T-helper 1 cell (primary cell): ENCODE measurements at regions not wholly inside any gene's neighbourhood (a gene's known extent, or its start where the extent isn't known, plus 50 kb on each side); places are given as distances from the start of the nearest gene placed in this dataset.
"Not testable (repeated sequence)": the region's sequence is repeated elsewhere in the genome, so short reads cannot be mapped to it uniquely, and the experiment has no call there.

Source experiments
- DNase-seq, 5 donors: peaks; one replicate each; pipeline ENCODE4 v3.0.0-alpha.2; 2012 to 2020

GRCh38 chr15:31606931-31607497 is 280.4 kb downstream of the KLF13 start:
- no peak for DNase-seq

GRCh38 chr15:31607656-31608055 is 281.0 kb downstream of the KLF13 start:
- no peak for DNase-seq

GRCh38 chr15:31609258-31609681 is 282.6 kb downstream of the KLF13 start:
- no peak for DNase-seq

GRCh38 chr15:31609906-31610305 is 283.3 kb downstream of the KLF13 start:
- DNase-seq, result no peak

GRCh38 chr15:31615643-31616415 is 289.2 kb downstream of the KLF13 start:
- no peak for DNase-seq

GRCh38 chr15:31623297-31623696 is 296.7 kb downstream of the KLF13 start:
- not testable (repeated sequence) for DNase-seq

- not testable (repeated sequence) for DNase-seq
Observed at GRCh38 chr15:31624115-31624514, 297.5 kb downstream of the KLF13 start.

GRCh38 chr15:31635715-31636114 is 309.1 kb downstream of the KLF13 start:
- DNase-seq, result not testable (repeated sequence)

- not testable (repeated sequence) for DNase-seq
Observed at GRCh38 chr15:31636911-31637310, 310.3 kb downstream of the KLF13 start.

GRCh38 chr15:31643955-31644354 is 317.3 kb downstream of the KLF13 start:
- DNase-seq, result not testable (repeated sequence)

GRCh38 chr15:31644761-31645160 is 318.1 kb downstream of the KLF13 start:
- not testable (repeated sequence) for DNase-seq

GRCh38 chr15:31647337-31647826 is 320.7 kb downstream of the KLF13 start:
- DNase-seq, result not testable (repeated sequence)

GRCh38 chr15:31649634-31650033 is 323.0 kb downstream of the KLF13 start:
- not testable (repeated sequence) for DNase-seq

GRCh38 chr15:31650055-31650701 is 323.5 kb downstream of the KLF13 start:
- peak in 3 of 5 donors; percentile 14 to 51 (median 42) for DNase-seq

- DNase-seq, result not testable (repeated sequence)
Observed at GRCh38 chr15:31656915-31657314, 330.3 kb downstream of the KLF13 start.

GRCh38 chr15:31660816-31661215 is 334.2 kb downstream of the KLF13 start:
- DNase-seq, result no peak

GRCh38 chr15:31665732-31666131 is 339.1 kb downstream of the KLF13 start:
- not testable (repeated sequence) for DNase-seq

GRCh38 chr15:31669158-31669908 is 342.7 kb downstream of the KLF13 start:
- not testable (repeated sequence) for DNase-seq

- DNase-seq, result not testable (repeated sequence)
Observed at GRCh38 chr15:31673263-31673662, 346.6 kb downstream of the KLF13 start.

GRCh38 chr15:31681529-31682259 is 348.6 kb upstream of the CHRNA7 start:
- DNase-seq, result not testable (repeated sequence)

- DNase-seq, result not testable (repeated sequence)
Observed at GRCh38 chr15:31687088-31687487, 343.2 kb upstream of the CHRNA7 start.

GRCh38 chr15:31696509-31696908 is 333.8 kb upstream of the CHRNA7 start:
- not testable (repeated sequence) for DNase-seq
